Heart right ventricle (tissue), 16 donors: ENCODE measurements at regions not wholly inside any gene's neighbourhood (a gene's known extent, or its start where the extent isn't known, plus 50 kb on each side); places are given as distances from the start of the nearest gene placed in this dataset.

ENCODE experiments used
- ATAC-seq, 8 donors: fragments of 200-7000 bp; cut with Tn5 transposase; one replicate each; pipeline ENCODE4 v1.9.1; 2020; ENCODE audit warnings: mild to moderate bottlenecking in 8 of 8, moderate library complexity in 8 of 8, moderate number of reproducible peaks in 1 of 8
- DNase-seq, 2 donors: peaks; one replicate each; pipeline ENCODE4 v3.0.0-alpha.2; 2020
- H3K27ac ChIP-seq, 10 donors: fragments of 200-600 bp; sonication (generic) in 2 of 10; one replicate each; pipeline versions ENCODE4 v1.5.0 to v1.8.0; 2020 to 2022; ENCODE audit warnings: mild to moderate bottlenecking in 3 of 10
- H3K27me3 ChIP-seq, 7 donors: fragments of 200-600 bp; one replicate each; pipeline ENCODE4 v1.8.0; 2021 to 2022; ENCODE audit warnings: mild to moderate bottlenecking in 2 of 7
- H3K36me3 ChIP-seq, 9 donors: fragments of 200-600 bp; sonication (generic) in 1 of 9; one replicate each; pipeline versions ENCODE4 v1.5.0 to v1.8.0; 2020 to 2022; ENCODE audit warnings: mild to moderate bottlenecking in 2 of 9
- H3K4me1 ChIP-seq, 9 donors: fragments of 200-600 bp; sonication (generic) in 1 of 9; one replicate each; pipeline versions ENCODE4 v1.5.0 to v1.8.0; 2020 to 2022; ENCODE audit warnings: mild to moderate bottlenecking in 4 of 9
- H3K4me3 ChIP-seq, 10 donors: fragments of 200-600 bp; sonication (generic) in 2 of 10; one replicate each; pipeline versions ENCODE4 v1.5.0 to v1.8.0; 2020 to 2022; ENCODE audit warnings: mild to moderate bottlenecking in 7 of 10, moderate library complexity in 2 of 10
- H3K9me3 ChIP-seq, 11 donors: fragments of 200-600 bp in 10 of 11; sonication (generic) in 2 of 11; one replicate each; pipeline versions ENCODE4 v1.5.0 to v1.8.0; 2013 to 2022; ENCODE audit warnings: mild to moderate bottlenecking in 2 of 11, control low read depth in 1 of 11, moderate library complexity in 1 of 11
- WGBS, 2 donors: extraction: QIAGEN DNeasy Blood & Tissue Kit; methylation state at CpG; one replicate each; pipeline ENCODE4 v1.1.7; 2013; ENCODE audit warnings: inconsistent platforms in 1 of 2; 5-methylcytosine and 5-hydroxymethylcytosine counted together
- intact Hi-C, 10 donors: fragments of 100-400 bp; cut with DNase I; formaldehyde crosslinking; loops; one replicate each; pipeline versions ENCODE4 v1.11.1 to v1.14.2; 2022
- TF ChIP-seq, protein P1 (sequence below), 9 donors: fragments of 200-600 bp; sonication (generic) in 2 of 9; IDR thresholded peaks; one replicate each; pipeline versions ENCODE4 v1.5.0 to v1.8.0; 2021 to 2022; ENCODE audit warnings: antibody characterized with exemption in 9 of 9, mild to moderate bottlenecking in 5 of 9, moderate library complexity in 1 of 9
- donor health status: Arrhythmogenic right ventricular cardiomyopathy.
- donor health status: ischemic (EF 13 %, LVEDD 7.1; RV severe dilation, severe dysfunction).
- donor health status: healthy with polysubstance abuse.
- donor health status: DM: no; HTN: yes; CAD: no.
- donor health status: DM: no; HTN: no; CAD: no.
- donor health status: ischemic (EF 25% LVEDD 6.9; RV normal size, moderate dysfunction).
- donor health status: ischemic (EF 25% LVEDD 5.7; RV mildly dilated, moderate dysfunction).
- donor health status: healthy.
- donor health status: DM: yes; HTN: yes; CAD: no.
- donor health status: Ischemic cardiomyopathy.
- donor health status: ischemic (EF 35%, LVEDD 5.7; RV mildly dilated, moderate dysfunction).
- donor health status: nonischemic (EF 11% LVEDD 7.7; RV severe dilation, severe dysfunction).
- donor health status: DM: yes; HTN: yes; CAD: no.
- donor health status: PGD.
- donor health status: ischemic (EF 29% LVEDD 5.4; RV normal size, mild dysfunction).
- donor health status: nonischemic (EF 23%, LVEDD 6.1; RV moderate dilation, normal function).

DNA sequence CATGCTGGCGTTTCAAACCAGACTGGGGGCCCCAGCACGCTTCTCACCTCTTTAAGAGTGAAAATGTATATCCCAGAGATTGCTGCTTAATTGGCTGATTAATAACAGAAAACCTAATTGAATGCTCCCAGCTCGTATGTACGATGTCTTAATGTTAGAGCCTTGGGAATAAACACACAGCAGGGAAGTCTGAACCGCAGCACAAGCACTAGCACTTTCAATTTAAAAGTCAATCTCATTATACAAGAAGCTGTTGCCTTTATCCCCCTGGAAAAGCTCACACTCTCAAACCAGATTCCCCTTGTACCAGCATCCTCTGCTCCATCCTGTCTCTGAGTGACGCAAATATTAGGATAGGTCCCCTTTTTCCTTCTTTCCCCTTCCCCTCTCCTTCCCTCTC, 449.1 kb downstream of the MN1 start:
- intact Hi-C loops = no loop called here
- TF ChIP-seq, protein P1, sequence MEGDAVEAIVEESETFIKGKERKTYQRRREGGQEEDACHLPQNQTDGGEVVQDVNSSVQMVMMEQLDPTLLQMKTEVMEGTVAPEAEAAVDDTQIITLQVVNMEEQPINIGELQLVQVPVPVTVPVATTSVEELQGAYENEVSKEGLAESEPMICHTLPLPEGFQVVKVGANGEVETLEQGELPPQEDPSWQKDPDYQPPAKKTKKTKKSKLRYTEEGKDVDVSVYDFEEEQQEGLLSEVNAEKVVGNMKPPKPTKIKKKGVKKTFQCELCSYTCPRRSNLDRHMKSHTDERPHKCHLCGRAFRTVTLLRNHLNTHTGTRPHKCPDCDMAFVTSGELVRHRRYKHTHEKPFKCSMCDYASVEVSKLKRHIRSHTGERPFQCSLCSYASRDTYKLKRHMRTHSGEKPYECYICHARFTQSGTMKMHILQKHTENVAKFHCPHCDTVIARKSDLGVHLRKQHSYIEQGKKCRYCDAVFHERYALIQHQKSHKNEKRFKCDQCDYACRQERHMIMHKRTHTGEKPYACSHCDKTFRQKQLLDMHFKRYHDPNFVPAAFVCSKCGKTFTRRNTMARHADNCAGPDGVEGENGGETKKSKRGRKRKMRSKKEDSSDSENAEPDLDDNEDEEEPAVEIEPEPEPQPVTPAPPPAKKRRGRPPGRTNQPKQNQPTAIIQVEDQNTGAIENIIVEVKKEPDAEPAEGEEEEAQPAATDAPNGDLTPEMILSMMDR (IDR thresholded peaks at IDR 0.05) = no peak
- no peak overlapping the region for H3K27ac ChIP-seq
- ATAC-seq = no peak
- no peak for DNase-seq
- peaks cover 0 to 27% (median 20%) of the 10 kb centered on the region in 7 donors for H3K27me3 ChIP-seq
- H3K36me3 ChIP-seq = no peaks in the 10 kb centered on the region
- WGBS, 2 donors = 39 to 41% methylated on average over 6 of the region's 6 CpGs
- peaks cover 0 to 46% (median 10%) of the 10 kb centered on the region in 11 donors for H3K9me3 ChIP-seq
- H3K4me1 ChIP-seq = no peaks in the 10 kb centered on the region
- H3K4me3 ChIP-seq = no peak overlapping the region

DNA sequence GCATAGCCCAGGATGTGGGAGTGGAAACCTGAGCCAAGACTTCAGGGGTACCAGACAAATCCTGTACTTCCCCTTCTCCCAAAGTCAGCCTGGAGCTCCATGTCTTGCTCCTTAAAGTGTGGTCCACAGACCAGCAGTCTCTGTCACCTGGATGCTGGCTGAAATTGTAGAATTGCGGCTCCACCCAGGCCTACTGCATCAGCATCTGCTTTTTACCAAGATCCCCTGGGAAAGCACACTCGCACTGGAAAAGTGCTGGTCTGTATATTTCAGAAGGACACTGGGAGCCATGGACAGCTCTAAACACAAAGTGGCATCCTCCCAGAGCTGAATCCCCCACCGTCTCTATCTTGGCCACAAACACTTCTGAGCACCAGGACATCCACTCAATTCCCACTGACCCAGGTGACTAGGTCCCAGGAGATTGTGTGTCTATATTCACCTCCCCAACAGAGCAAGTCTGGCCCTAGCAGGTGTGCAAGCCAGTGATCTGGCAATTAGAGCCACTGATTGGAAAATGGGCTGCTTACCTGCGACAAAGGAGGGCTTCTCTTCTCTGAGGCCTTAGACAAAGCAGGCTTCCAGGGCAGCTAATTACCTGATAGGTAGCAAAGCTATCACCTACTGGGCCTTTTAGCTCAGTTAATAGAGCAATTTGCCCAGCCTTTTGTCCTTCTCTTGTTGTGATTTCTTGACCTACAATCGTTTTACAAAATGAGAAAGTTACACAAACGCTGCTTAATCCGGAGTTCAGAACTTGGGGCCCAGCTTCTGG, 443.3 kb downstream of the MN1 start:
- no peak for ATAC-seq
- Histone ChIP-seq H3K4me3 (no peak overlapping the region), H3K27ac (no peak overlapping the region), H3K27me3 (peaks cover 0 to 6% (median under 1%) of the 10 kb centered on the region in 7 donors), H3K9me3 (peaks cover 0 to 32% (median 10%) of the 10 kb centered on the region in 11 donors), H3K36me3 (no peaks in the 10 kb centered on the region), H3K4me1 (no peaks in the 10 kb centered on the region)
- no peak for DNase-seq
- WGBS, 2 donors = 79 to 84% methylated on average over 7 of the region's 7 CpGs
- TF ChIP-seq, protein P1 (IDR thresholded peaks at IDR 0.05) = no peak
- intact Hi-C loops = no loop called here

DNA sequence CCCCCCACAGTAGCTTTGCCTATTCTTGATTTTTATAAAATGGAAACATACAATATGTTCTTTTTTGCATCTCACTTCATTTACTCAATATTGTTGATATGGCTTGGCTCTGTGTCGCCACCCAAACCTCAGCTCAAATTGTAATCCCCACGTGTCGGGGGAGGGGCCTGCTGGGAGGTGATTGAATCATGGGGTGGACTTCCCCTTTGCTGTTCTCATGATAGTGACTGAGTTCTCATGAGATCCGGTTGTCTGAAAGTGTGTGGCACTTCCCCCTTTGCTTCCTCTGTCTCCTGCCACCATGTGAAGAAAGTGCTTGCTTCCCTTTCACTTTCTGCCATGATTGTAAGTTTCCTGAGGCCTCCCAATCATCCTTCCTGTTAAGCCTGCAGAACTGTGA, 431.3 kb downstream of the MN1 start:
- 53 to 59% methylated on average over 4 of the region's 4 CpGs for WGBS, 2 donors
- H3K36me3 ChIP-seq = no peaks in the 10 kb centered on the region
- TF ChIP-seq, protein P1 (IDR thresholded peaks at IDR 0.05) = no peak

DNA sequence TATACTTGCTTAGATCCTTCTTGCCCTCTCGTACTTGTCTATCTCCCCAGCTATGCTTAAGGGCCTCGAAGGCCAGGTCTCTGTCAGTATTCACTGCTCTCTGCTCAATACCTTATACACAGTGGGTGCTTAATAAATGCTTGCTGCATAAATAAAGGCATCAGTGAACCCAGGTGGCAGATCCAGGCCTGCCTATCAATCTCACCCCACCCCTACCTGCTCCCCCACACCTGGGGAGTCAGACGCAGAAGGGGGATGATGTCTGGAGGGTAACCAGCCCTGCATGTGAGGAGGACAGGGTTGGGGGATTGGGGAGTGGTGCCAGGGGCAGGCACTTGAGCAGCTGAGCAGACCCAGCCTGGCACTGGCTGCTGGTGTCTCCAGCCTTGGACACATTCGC, 430.6 kb downstream of the MN1 start:
- Histone ChIP-seq H3K27ac (no peak overlapping the region), H3K4me3 (no peak overlapping the region), H3K4me1 (no peaks in the 10 kb centered on the region), H3K9me3 (peaks cover 0 to 13% (median 0%) of the 10 kb centered on the region in 11 donors), H3K27me3 (peaks cover 0 to 44% (median 17%) of the 10 kb centered on the region in 7 donors), H3K36me3 (no peaks in the 10 kb centered on the region)
- no peak for ATAC-seq
- WGBS, 2 donors = 91 to 93% methylated on average over 4 of the region's 4 CpGs
- intact Hi-C loops = no loop called here
- DNase-seq = no peak
- TF ChIP-seq, protein P1 (IDR thresholded peaks at IDR 0.05) = no peak

More for the DNA sequence above, 431.3 kb downstream of the MN1 start:
- intact Hi-C loops = no loop called here
- Histone ChIP-seq H3K4me3 (no peak overlapping the region), H3K27me3 (peaks cover 0 to 44% (median 17%) of the 10 kb centered on the region in 7 donors), H3K9me3 (peaks cover 0 to 12% (median 0%) of the 10 kb centered on the region in 11 donors), H3K4me1 (no peaks in the 10 kb centered on the region), H3K27ac (no peak overlapping the region)
- ATAC-seq = no peak
- DNase-seq = no peak
